GM18505 (cell line): ENCODE measurements at regions not wholly inside any gene's neighbourhood (a gene's known extent, or its start where the extent isn't known, plus 50 kb on each side); places are given as distances from the start of the nearest gene placed in this dataset.

Experiments used
- ATAC-seq: cut with Tn5 transposase; IDR thresholded peaks from one replicate; pipeline ENCODE4 v1.9.1; 2021; ENCODE audit not compliant: unreplicated experiment
- POLR2A ChIP-seq: IDR thresholded peaks from 4 replicates; pipeline ENCODE4 v1.6.1; 2011; ENCODE audit warnings: borderline replicate concordance; ENCODE audit not compliant: insufficient read depth, insufficient read length; ENCODE audit errors: extremely low read depth

- ATAC-seq: no peak
- no peak for TF ChIP-seq POLR2A
Measured at GRCh38 chr4:177012918-177013545, 220.3 kb upstream of the VEGFC start.

DNA sequence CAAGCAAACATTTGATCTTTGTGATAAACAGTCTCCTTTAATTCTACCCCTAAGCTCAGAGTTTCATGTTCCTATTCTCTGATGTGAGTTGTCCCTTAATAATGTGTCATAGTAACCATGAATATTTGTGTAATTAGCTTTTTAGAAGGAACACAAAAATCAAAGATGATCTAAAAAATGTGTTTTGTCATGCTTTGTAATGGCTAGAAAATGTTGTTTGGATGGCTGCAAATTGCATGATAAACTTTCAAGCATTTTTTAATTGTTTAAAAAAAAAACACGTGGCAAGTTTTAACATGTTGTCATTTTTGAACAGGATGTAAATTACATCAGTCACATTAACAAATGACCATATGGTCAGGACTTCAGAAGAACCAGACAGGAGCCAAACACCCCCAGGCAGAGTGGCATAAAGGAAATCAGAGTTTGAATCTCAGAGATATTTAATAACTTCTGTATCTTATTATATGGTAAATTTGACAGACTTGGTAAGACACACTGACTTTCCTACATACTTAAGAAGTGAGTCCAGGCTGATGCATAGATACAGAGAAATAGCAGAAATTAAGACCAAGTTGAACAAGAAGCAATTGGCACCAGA lies 223.9 kb upstream of the VEGFC start:
- no peak for ATAC-seq
- TF ChIP-seq POLR2A: no peak

- no peak for TF ChIP-seq POLR2A
- no peak for ATAC-seq
Measured at GRCh38 chr4:177023951-177024350, 231.2 kb upstream of the VEGFC start.

DNA sequence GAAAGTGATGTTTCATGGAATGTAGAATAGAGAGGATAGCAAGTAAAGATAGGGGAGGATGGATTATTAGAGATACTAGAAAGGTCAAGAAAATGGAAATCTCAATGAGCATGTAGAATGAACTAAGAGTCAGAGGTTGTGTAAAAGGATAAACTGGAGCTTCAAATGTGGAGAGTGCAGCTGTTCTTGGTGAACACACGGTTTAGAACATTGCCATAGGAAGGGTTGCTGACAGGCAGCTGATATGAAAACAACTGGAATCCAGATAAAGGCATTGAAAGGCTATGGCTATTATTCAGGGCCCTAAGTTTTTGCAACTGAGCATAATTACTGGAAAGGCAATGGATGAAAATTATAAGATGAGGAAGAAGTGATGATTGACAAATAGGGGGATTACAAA lies 239.6 kb upstream of the VEGFC start:
- no peak for TF ChIP-seq POLR2A
- ATAC-seq: no peak

DNA sequence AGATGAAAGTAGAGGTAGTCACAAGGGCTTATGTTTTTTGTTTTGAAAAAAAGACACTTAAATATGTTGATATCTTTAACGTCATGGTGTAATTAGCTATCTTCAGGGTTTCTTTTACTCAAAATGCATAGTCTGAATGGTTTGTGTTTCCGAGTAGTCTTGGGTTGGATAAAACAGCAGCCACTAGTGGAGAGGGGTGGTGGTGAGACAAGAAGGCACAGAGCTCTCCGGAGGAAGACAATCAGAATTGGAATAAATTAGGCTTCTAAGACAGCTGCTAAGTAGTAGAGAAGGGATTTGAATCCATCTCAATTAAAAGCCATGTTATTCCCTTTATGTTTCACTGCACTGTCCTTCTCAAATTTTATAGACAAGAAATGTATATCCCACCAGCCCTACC lies 240.4 kb upstream of the VEGFC start:
- ATAC-seq: no peak
- TF ChIP-seq POLR2A: no peak

DNA sequence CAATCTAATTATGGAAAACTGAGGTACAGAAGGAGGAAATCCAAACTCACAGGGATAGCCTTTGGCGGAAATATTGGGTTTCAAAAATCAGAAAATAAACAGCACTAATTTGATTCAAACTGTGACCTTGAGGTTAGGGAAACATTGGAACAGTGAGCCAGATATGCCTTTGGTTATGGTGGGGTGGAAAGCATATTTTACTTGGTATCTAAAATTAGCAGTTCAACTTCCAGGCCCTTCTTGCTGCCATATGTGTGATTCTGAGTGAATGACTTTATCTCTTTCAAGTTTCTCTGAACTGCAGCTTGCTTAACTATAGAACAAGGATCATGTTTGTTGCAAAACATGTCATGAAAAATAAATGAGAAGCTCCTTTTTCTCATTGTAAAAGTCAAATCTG lies 240.9 kb upstream of the VEGFC start:
- no peak for ATAC-seq
- TF ChIP-seq POLR2A: no peak

- no peak for ATAC-seq
- no peak for TF ChIP-seq POLR2A
Measured at GRCh38 chr4:177041356-177041755, 248.6 kb upstream of the VEGFC start.

GRCh38 chr4:177047070-177047850 lies 254.5 kb upstream of the VEGFC start:
- ATAC-seq: peak; percentile 67
- TF ChIP-seq POLR2A: no peak

GRCh38 chr4:177047851-177048174 lies 255.1 kb upstream of the VEGFC start:
- no peak for ATAC-seq
- no peak for TF ChIP-seq POLR2A

DNA sequence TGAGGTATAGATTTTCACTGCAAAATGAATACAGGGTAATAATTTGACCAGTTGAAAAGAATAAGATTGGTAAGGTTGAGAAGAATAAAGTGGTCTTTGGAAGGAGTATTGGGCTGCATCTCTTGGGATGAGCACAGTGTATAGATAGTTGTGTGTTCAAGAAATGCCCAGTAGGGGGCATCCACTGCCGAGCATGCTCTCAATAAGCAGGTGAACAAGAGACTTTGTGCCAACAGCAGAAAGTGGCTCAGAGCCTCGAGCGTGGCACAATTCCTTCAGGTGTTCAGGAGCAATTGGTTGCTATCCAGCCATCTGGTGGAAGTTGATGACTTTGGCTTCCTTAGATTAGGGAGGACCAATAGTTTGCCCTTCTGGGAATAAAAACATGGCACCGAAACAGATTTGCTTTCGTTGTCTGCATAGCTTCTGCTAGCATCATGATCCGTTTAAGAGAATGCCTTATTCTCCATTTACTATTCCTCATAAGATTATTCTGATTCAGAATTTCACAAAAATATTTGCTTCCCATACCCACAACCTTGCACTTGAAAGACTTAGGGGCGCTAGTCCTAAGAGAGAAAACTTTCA lies 258.1 kb upstream of the NEIL3 start:
- peak; percentile 90 for ATAC-seq
- TF ChIP-seq POLR2A: no peak

GRCh38 chr4:177052211-177052934 lies 257.3 kb upstream of the NEIL3 start:
- no peak for ATAC-seq
- no peak for TF ChIP-seq POLR2A

- ATAC-seq: no peak
- no peak for TF ChIP-seq POLR2A
Measured at GRCh38 chr4:177057186-177057585, 252.5 kb upstream of the NEIL3 start.

GRCh38 chr4:177064116-177064515 lies 245.6 kb upstream of the NEIL3 start:
- TF ChIP-seq POLR2A: no peak
- ATAC-seq: no peak

DNA sequence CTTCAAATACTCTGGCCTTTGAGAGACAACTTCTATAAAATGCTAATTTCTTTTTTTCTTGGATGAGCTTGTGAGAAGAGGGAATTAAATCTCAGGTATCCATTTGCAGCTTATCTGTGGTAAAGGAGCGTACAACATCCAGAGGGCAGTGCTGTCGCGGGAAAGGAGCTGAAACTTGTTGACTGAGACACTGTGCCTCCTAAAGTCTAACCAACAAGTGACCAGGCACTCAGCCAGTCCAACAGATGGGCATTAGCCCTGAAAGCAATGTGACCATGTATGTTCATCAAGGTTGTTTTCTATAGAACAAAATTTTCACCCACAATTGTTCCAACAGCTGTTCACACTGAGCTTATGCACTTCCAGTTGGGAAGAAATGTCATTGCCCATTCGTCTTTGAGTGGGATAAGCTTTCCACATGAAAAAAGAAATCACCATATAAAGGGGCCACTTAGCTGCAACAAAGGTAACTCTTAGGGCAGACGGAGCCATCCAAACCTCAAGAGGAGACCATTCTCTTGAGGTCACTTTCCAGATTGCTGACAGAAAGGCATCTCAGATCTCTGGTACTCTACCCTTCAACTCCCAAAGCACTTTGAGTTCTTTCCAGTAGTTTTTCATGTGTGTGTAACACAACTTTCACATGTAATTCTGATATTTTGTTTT lies 244.8 kb upstream of the NEIL3 start:
- ATAC-seq: no peak
- TF ChIP-seq POLR2A: no peak

DNA sequence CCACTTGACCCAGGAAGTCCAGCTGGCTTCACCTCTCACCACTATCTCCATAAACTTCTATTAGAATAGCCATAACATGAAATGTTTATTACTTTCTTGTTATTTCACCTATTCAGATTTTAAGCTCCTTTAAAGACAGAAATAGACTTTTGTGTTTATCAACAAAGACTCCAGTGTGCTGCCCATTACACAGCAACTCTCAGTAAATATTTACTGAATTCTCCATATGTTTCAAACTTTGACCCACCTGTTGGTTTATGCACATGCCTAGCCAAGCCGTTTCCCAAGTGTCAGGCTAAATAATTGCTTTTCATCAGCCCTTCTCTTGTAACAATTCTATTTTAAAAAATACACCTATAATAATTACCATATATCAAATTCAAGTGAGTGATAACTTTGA lies 242.9 kb upstream of the NEIL3 start:
- TF ChIP-seq POLR2A: no peak
- no peak for ATAC-seq
